K562 (cell line): ENCODE measurements at regions not wholly inside any gene's neighbourhood (a gene's known extent, or its start where the extent isn't known, plus 50 kb on each side); places are given as distances from the start of the nearest gene placed in this dataset.

ENCODE experiments used
- ATAC-seq: fragments of 200-7000 bp; cut with Tn5 transposase; 3 replicates; pipeline ENCODE4 v1.9.1; 2020; ENCODE audit warnings: moderate library complexity
- BruUV-seq: library from RNA; stranded (reverse); fragments of 400-500 nt; replicated peaks from 2 replicates; lab custom pipeline; 2021; lab: Mats Ljungman, UMichigan
- CTCF ChIA-PET: fragments of 300-600 bp; formaldehyde crosslinking; extraction: SDS; loops from one replicate; lab custom pipeline; 2021; ENCODE audit warnings: low intra/inter-chr PET ratio; lab: Yijun Ruan, JAX
- POLR2A ChIA-PET: fragments of 300-600, 350-650 bp; sonication (Branson Sonifier 250); formaldehyde crosslinking; extraction: SDS; loops from one replicate; lab custom pipeline; 2021; ENCODE audit warnings: antibody characterized with exemption, inconsistent platforms; lab: Yijun Ruan, JAX
- DNase-seq, 4 experiments: peaks; one replicate each; pipeline versions ENCODE4 v3.0.0 to v3.0.0-alpha.2; 2011 to 2018; ENCODE audit warnings: low spot score in 3 of 4, mixed read lengths in 3 of 4; ENCODE audit errors: extremely low read depth in 1 of 4
- FAIRE-seq: peaks from 2 replicates; lab custom pipeline; 2011; peaks lifted over from hg19 to GRCh38; lab: Jason Lieb, UNC
- H2AFZ ChIP-seq: 2 replicates; pipeline ENCODE4 v1.6.0; 2011; ENCODE audit warnings: low read depth, low read length, control low read depth, inconsistent platforms
- H3K27ac ChIP-seq: fragments of 200-600 bp; 3 replicates; pipeline ENCODE4 v1.8.0; 2011; ENCODE audit warnings: low read depth, mild to moderate bottlenecking, control low read depth, inconsistent platforms, low read length, moderate library complexity, mixed read lengths; ENCODE audit errors: extremely low read depth
- H3K27me3 ChIP-seq, 2 experiments: fragments of 300-600 bp in 1 of 2; 2 replicates in 1 of 2; 3 replicates in 1 of 2; pipeline versions ENCODE4 v1.6.0 to v1.8.0; 2011; ENCODE audit warnings: inconsistent platforms in 2 of 2, low read length in 2 of 2, mild to moderate bottlenecking in 1 of 2, mixed read lengths in 1 of 2, moderate library complexity in 1 of 2; ENCODE audit not compliant: control insufficient read depth in 2 of 2, insufficient read depth in 2 of 2
- H3K36me3 ChIP-seq: fragments of 300-600 bp; 3 replicates; pipeline ENCODE4 v1.8.0; 2011; ENCODE audit warnings: mild to moderate bottlenecking, low read length, inconsistent platforms; ENCODE audit not compliant: control insufficient read depth, insufficient read depth
- H3K4me1 ChIP-seq, 2 experiments: fragments of 200-600 bp in 1 of 2; replicated peaks in 1 of 2; 2 replicates in 1 of 2; 3 replicates in 1 of 2; pipeline versions ENCODE4 v1.5.1 to v1.8.0; 2011; ENCODE audit warnings: inconsistent platforms in 2 of 2, low read length in 2 of 2, mild to moderate bottlenecking in 1 of 2, mixed read lengths in 1 of 2, moderate library complexity in 1 of 2; ENCODE audit not compliant: control insufficient read depth in 2 of 2, insufficient read depth in 2 of 2
- H3K4me2 ChIP-seq: 2 replicates; pipeline ENCODE4 v1.6.1; 2011; ENCODE audit warnings: low read length, control low read depth, inconsistent platforms, mixed read lengths; ENCODE audit not compliant: insufficient read depth
- H3K4me3 ChIP-seq: fragments of 200-600 bp; sonication (generic), shearing (Covaris generic); 2 replicates; pipeline ENCODE4 v1.5.1; 2016; ENCODE audit warnings: control low read depth, inconsistent platforms
- H3K79me2 ChIP-seq: fragments of 200-600 bp; 3 replicates; pipeline ENCODE4 v1.8.0; 2011; ENCODE audit warnings: low read length, inconsistent platforms; ENCODE audit not compliant: control insufficient read depth, insufficient read depth
- H3K9ac ChIP-seq, 2 experiments: 2 replicates each; pipeline versions ENCODE4 v1.6.0 to v1.6.1; 2011; ENCODE audit warnings: low read depth in 2 of 2, low read length in 2 of 2, control low read depth in 1 of 2, inconsistent platforms in 1 of 2, mild to moderate bottlenecking in 1 of 2, mixed read lengths in 1 of 2; ENCODE audit not compliant: insufficient read depth in 1 of 2
- H3K9me1 ChIP-seq: one replicate; pipeline ENCODE4 v1.6.0; 2011; ENCODE audit warnings: inconsistent platforms, mild to moderate bottlenecking, low read length, moderate library complexity; ENCODE audit not compliant: control insufficient read depth, insufficient read depth
- H3K9me3 ChIP-seq: replicated peaks from 2 replicates; pipeline ENCODE4 v1.5.1; 2011; ENCODE audit warnings: low read depth, low read length, inconsistent platforms; ENCODE audit not compliant: control insufficient read depth, insufficient read depth
- H4K20me1 ChIP-seq: replicated peaks from 2 replicates; pipeline ENCODE4 v1.6.1; 2011; ENCODE audit warnings: low read length, inconsistent platforms, mixed read lengths; ENCODE audit not compliant: control insufficient read depth, insufficient read depth
- MAFK ChIP-seq: IDR thresholded peaks from 2 replicates; pipeline ENCODE4 v1.6.1; 2011; ENCODE audit warnings: low read length, improper control_type of control experiment
- NR4A1 ChIP-seq, 2 experiments: fragments of 250-450 bp in 1 of 2; fragments of 450-650 bp in 1 of 2; sonication (Bioruptor Pico) in 1 of 2; IDR thresholded peaks; 2 replicates each; pipeline versions ENCODE4 v1.4.0 to v1.6.1; 2016 to 2020; ENCODE audit warnings: mild to moderate bottlenecking in 2 of 2, missing compliant biosample characterization in 1 of 2, missing genetic modification characterization in 1 of 2, moderate library complexity in 1 of 2
- PHTF2 ChIP-seq: fragments of 250-450 bp; sonication (Bioruptor Pico); IDR thresholded peaks from 2 replicates; pipeline ENCODE4 v1.5.0; 2021; ENCODE audit warnings: mild to moderate bottlenecking
- SFPQ ChIP-seq: fragments of 200-400 bp; formaldehyde crosslinking; IDR thresholded peaks from 2 replicates; pipeline ENCODE4 v1.6.1; 2017; ENCODE audit warnings: mild to moderate bottlenecking, low read depth, low read length, moderate library complexity
- SOX6 ChIP-seq: fragments of 450-650 bp; IDR thresholded peaks from 2 replicates; pipeline ENCODE4 v1.6.1; 2014; ENCODE audit warnings: mild to moderate bottlenecking
- SRF ChIP-seq, 2 experiments: fragments of 250-450, 450-650 bp in 1 of 2; sonication (Bioruptor Pico) in 1 of 2; sonication (generic) in 1 of 2; formaldehyde crosslinking; IDR thresholded peaks; 2 replicates each; pipeline versions ENCODE4 v1.5.0 to v1.5.1; 2020 to 2022; ENCODE audit warnings: mild to moderate bottlenecking in 1 of 2, missing genetic modification reagents in 1 of 2
- SRSF7 ChIP-seq: fragments of 200-400 bp; formaldehyde crosslinking; optimal IDR thresholded peaks from 2 replicates; pipeline ENCODE3; 2017; ENCODE audit warnings: mild to moderate bottlenecking, low read depth, low read length
- TAF7 ChIP-seq: fragments of 450-650 bp; IDR thresholded peaks from 2 replicates; pipeline ENCODE4 v1.6.1; 2016; ENCODE audit warnings: missing genetic modification characterization, missing compliant biosample characterization
- ZNF140 ChIP-seq: fragments of 250-450 bp; sonication (Bioruptor Pico); IDR thresholded peaks from 2 replicates; pipeline ENCODE4 v1.8.0; 2021; ENCODE audit warnings: moderate library complexity, mild to moderate bottlenecking, inconsistent platforms
- ZNF146 ChIP-seq: IDR thresholded peaks from one replicate; pipeline ENCODE4 v1.6.1; 2018; ENCODE audit warnings: missing compliant biosample characterization; ENCODE audit not compliant: unreplicated experiment
- ZNF174 ChIP-seq: fragments of 250-450 bp; sonication (Bioruptor Pico); IDR thresholded peaks from 2 replicates; pipeline ENCODE4 v1.4.0; 2020; ENCODE audit warnings: mild to moderate bottlenecking
- ZNF41 ChIP-seq: fragments of 250-450 bp; sonication (Bioruptor Pico); conservative IDR thresholded peaks from 2 replicates; pipeline ENCODE4 v1.4.0; 2020; ENCODE audit warnings: mild to moderate bottlenecking
- WGBS: fragments of 100-300 bp; shearing (Covaris generic); methylation state at CpG from one replicate; pipeline ENCODE4 v1.1.6; 2016; ENCODE audit warnings: low coverage, mixed read lengths; ENCODE audit not compliant: insufficient coverage; ENCODE audit errors: missing lambda C conversion rate; 5-methylcytosine and 5-hydroxymethylcytosine counted together
- in situ Hi-C: fragments of 300-500 bp; cut with MboI; formaldehyde crosslinking; loops from 4 replicates; pipeline ENCODE4 v1.15.0; 2018; ENCODE audit warnings: inconsistent platforms, mixed read lengths
- intact Hi-C: fragments of 100-400 bp; cut with micrococcal nuclease; formaldehyde crosslinking; loops from 2 replicates; pipeline ENCODE4 v1.14.2; 2022
- TF ChIP-seq, protein P1 (sequence below): fragments of 450-650 bp; formaldehyde crosslinking; IDR thresholded peaks from 2 replicates; pipeline ENCODE4 v1.4.0; 2020; ENCODE audit warnings: mild to moderate bottlenecking, moderate library complexity

DNA sequence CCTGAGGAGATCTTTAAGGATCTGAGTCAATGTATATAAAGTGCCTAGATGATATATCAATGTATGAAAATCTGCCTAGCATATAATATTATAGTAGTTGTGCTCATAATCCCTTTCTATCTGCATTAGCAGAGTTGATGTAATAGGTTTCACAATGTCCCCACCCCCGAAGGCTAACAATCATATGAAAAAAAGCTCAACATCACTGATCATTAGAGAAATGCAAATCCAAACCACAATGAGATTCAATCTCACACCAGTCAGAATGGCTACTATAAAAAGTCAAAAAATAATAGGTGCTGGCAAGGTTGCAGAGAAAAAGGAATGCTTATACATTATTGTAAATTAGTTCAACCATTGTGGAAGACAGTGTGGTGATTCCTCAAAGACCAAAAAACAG, 147.8 kb upstream of the DPT start:
- no peaks in the 10 kb centered on the region for H3K9me1 ChIP-seq
- H3K79me2 ChIP-seq: no peaks in the 10 kb centered on the region
- H3K4me2 ChIP-seq: no peak overlapping the region
- 0% methylated on average over 1 of the region's 1 CpG for WGBS
- H4K20me1 ChIP-seq: no peaks in the 10 kb centered on the region
- ChIA-PET CTCF (no interaction called here), POLR2A (no interaction called here)
- ATAC-seq (no peak), FAIRE-seq (no peak), DNase-seq (no peak)
- H3K9me3 ChIP-seq: no peaks in the 10 kb centered on the region
- H3K9ac ChIP-seq: no peak overlapping the region
- no peak overlapping the region for H3K27ac ChIP-seq
- TF ChIP-seq SOX6: no peak
- no peak for TF ChIP-seq ZNF146
- no peak for TF ChIP-seq SRF (CRISPR knock-in tag; IDR thresholded peaks at IDR 0.05)
- no peak for TF ChIP-seq ZNF140 (CRISPR knock-in tag)
- no peak for TF ChIP-seq MAFK
- TF ChIP-seq, protein P1, sequence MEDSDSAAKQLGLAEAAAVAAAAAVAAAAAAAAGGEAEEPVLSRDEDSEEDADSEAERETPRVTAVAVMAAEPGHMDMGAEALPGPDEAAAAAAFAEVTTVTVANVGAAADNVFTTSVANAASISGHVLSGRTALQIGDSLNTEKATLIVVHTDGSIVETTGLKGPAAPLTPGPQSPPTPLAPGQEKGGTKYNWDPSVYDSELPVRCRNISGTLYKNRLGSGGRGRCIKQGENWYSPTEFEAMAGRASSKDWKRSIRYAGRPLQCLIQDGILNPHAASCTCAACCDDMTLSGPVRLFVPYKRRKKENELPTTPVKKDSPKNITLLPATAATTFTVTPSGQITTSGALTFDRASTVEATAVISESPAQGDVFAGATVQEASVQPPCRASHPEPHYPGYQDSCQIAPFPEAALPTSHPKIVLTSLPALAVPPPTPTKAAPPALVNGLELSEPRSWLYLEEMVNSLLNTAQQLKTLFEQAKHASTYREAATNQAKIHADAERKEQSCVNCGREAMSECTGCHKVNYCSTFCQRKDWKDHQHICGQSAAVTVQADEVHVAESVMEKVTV: no peak
- TF ChIP-seq SRSF7: no peak
- no peak for TF ChIP-seq ZNF41
- TF ChIP-seq NR4A1 (CRISPR knock-in tag; IDR thresholded peaks at IDR 0.05): no peak
- TF ChIP-seq NR4A1 (tag; IDR thresholded peaks at IDR 0.05): no peak
- no peak for TF ChIP-seq TAF7
- no peak for TF ChIP-seq ZNF174
- TF ChIP-seq PHTF2 (CRISPR knock-in tag): no peak
- TF ChIP-seq SFPQ: no peak
- no peaks in the 10 kb centered on the region for H3K4me1 ChIP-seq
- no peak overlapping the region for H2AFZ ChIP-seq
- in situ Hi-C loops: no loop called here
- no peak overlapping the region for H3K4me3 ChIP-seq
- intact Hi-C loops: no loop called here
- no TSS peak for BruUV-seq
- no peaks in the 10 kb centered on the region for H3K36me3 ChIP-seq
- H3K27me3 ChIP-seq: no peaks in the 10 kb centered on the region; a peak in 1 of 5 replicates
